ENCODE measurements at regions not wholly inside any gene's neighbourhood (a gene's known extent, or its start where the extent isn't known, plus 50 kb on each side); places are given as distances from the start of the nearest gene placed in this dataset.

- DNase-seq, result no peak
Measured at GRCh38 chrX:9148615-9149399, 114.9 kb upstream of the FAM9B start.

GRCh38 chrX:9149501-9150245, 115.7 kb upstream of the FAM9B start:
- no peak for DNase-seq

DNA sequence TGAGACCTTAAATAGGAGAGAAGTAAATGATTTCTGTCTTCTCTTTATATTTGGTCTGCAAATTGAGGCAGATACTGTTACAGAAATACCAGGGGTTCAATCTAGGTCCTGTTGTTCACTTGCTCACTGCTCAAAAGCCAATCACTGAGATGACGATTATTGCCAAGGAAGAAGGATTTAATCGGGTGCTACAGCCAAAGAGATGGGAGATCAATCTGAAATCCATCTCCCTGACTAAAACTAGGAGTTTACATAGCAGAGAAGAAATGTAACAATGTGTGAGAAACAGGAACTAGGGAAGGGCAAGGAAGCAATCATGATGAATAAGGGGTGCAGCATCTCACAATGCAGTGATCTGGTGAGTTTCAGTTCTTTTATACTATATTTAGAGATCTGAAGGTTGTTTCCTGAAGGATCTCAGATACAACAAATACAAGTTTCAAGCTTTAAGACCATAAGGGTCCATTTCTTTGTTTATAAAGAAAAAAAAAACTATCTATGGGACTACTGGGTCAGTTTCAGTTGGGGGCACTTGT, 117.9 kb upstream of the FAM9B start:
- no peak for DNase-seq

GRCh38 chrX:9153300-9153699, 119.4 kb upstream of the FAM9B start:
- no peak for DNase-seq

GRCh38 chrX:9158611-9159010, 124.7 kb upstream of the FAM9B start:
- DNase-seq, result no peak

DNA sequence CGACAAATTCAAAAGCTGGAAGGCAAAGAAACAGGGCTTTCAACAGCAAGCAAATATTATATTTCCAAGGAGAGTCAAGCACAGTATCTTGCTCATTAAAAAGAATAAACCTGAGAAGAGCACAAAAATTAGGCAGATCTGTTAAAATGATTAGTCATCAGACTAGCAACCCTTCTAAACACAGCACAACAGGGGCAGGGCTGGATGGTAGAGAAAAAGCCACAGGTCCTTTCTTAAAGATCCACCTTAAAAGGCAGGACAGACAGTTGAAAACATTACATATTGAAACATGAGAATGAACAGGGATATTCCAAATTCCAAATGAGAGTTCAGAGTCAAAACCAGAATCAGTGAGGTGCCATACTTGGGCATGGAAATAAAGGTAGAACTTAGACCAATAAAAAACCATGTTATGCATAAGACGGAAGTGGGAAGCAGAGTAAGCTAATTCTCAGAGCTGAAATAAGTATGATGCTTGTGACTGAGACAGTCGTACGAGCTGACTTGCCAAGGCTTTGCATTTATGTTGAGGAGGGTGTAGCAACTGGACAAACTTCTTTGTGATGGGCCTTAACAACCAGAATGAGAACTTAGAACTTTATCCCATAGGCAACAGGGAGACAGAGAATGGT, 126.9 kb upstream of the FAM9B start:
- no peak for DNase-seq

- no peak for DNase-seq
Measured at GRCh38 chrX:9162698-9163097, 128.8 kb upstream of the FAM9B start.

- no peak for DNase-seq
Measured at GRCh38 chrX:9163214-9163709, 129.3 kb upstream of the FAM9B start.

GRCh38 chrX:9164086-9164485, 130.2 kb upstream of the FAM9B start:
- DNase-seq, result no peak

- no peak for DNase-seq
Measured at GRCh38 chrX:9164533-9165426, 130.9 kb upstream of the FAM9B start.

DNA sequence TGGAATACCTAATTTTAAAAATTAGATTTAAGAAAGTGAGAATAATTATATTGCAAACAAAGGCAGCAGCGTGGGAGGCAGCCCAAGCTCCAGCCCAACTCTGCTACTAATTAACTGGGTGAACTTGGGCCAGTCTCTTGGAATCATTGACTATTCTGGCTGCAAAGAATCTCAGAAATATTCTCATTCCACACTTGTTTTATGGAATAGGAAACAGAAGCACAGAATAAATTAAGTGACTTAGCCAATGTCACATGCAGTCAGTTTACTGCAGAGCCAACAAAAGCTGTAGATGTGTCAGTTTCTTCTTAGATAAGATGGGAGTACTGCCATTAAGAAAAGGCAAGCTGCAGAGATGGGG, 132.6 kb upstream of the FAM9B start:
- no peak for DNase-seq

GRCh38 chrX:9171841-9172463, 138.0 kb upstream of the FAM9B start:
- no peak for DNase-seq

- no peak for DNase-seq
Measured at GRCh38 chrX:9172464-9172850, 138.5 kb upstream of the FAM9B start.

DNA sequence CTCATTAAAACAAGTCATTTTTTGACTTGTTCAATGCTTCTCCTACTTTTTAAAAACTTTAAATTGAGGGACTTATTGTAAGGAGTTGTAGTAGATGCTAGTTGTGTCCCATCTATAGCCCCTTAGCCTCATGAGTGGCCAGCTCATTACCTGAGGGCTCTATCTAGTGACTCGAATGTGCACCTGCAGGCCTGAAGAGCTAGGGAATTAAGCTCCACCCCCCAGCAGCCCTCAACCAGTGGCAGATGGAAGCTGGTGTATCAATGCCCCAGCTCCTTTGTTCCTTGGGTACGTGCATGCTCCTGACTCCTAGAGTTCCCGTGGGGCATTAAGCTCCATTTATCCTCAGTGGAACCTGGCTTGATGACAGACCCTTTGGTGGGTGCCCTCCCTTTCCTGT, 146.7 kb upstream of the FAM9B start:
- no peak for DNase-seq

GRCh38 chrX:9182041-9182440, 148.1 kb upstream of the FAM9B start:
- DNase-seq, result no peak

DNA sequence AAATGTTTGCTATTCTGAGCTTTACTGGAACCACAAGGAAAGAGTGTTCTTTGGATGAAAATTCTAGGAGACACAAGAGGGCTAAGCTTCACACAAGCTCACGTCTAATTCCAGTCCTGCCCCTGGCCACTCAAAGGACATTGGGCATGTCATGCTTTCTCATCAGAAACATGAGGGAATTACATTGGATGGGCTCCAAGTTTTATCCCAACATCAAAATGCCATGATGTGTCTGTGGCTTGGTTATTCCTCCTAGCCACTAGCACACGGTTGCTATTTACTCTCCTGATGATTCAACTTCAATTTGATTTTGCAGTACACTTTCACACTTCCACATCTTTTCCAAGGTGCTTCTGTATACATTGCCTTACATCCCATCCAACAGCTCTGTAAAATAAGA, 149.6 kb upstream of the FAM9B start:
- DNase-seq, result no peak

GRCh38 chrX:9184211-9184610, 150.3 kb upstream of the FAM9B start:
- no peak for DNase-seq

- DNase-seq, result no peak
Measured at GRCh38 chrX:9188117-9188516, 154.2 kb upstream of the FAM9B start.

GRCh38 chrX:9189286-9189685, 155.4 kb upstream of the FAM9B start:
- DNase-seq, result no peak

DNA sequence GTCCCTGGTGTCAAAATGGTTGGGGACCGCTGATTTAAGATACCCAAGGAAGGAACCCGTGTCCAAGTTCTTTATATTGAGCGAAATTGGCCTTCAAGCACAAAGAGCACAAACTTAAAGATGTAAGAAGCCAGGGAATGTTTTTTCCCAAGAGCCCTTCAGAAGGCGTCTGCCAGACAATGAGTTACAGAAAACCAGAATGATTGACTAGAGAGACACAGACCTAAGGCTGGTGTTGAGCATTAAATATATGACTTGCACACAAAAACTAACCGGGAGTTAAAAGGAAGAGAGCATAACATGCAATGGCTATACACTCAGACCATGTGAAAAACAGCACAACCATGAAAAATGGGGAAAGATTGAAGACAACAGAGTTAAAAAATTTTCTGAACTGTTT, 157.5 kb upstream of the FAM9B start:
- no peak for DNase-seq

- no peak for DNase-seq
Measured at GRCh38 chrX:9195199-9195880, 161.4 kb upstream of the FAM9B start.

All from central memory CD4-positive, alpha-beta T cell (primary cell).